Right ventricle myocardium inferior (tissue), 1 donor: ENCODE measurements at regions not wholly inside any gene's neighbourhood (a gene's known extent, or its start where the extent isn't known, plus 50 kb on each side); places are given as distances from the start of the nearest gene placed in this dataset.
A peak's percentile ranks its signal among the peaks of the same experiment; 100 is the strongest.

Experiments
- ATAC-seq: fragments of 200-7000 bp; cut with Tn5 transposase; one replicate; pipeline ENCODE4 v1.9.1; 2020; ENCODE audit warnings: mild to moderate bottlenecking, moderate library complexity
- DNase-seq: peaks from one replicate; pipeline ENCODE4 v3.0.0; 2021; ENCODE audit errors: missing footprints
- intact Hi-C: fragments of 100-400 bp; cut with DNase I; formaldehyde crosslinking; loops from one replicate; pipeline ENCODE4 v1.11.0; 2022
- donor health status: DM: no; HTN: yes; CAD: no; lungs with severe emphysema.

DNA sequence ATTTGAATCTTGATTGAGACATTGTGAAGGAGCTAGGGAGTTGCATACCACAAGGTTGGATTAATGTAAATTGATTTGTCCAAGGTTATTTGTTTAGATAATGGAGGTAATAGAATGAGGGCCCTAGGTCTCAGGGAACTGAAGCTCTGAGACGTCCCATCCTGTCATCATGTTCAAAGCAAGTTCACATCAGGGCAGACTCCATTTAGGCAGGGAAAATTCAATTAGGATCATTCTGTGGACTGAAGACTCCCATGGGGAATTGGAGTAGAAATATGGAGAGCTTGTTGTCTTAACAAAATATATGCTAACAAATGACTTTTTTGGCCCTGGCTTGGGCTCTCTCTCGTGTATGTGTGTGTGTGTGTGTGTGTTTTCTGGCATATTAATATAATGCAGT lies 722.0 kb upstream of the ADAMTS16 start:
- no peak for DNase-seq
- ATAC-seq = no peak
- intact Hi-C loops = no loop called here

DNA sequence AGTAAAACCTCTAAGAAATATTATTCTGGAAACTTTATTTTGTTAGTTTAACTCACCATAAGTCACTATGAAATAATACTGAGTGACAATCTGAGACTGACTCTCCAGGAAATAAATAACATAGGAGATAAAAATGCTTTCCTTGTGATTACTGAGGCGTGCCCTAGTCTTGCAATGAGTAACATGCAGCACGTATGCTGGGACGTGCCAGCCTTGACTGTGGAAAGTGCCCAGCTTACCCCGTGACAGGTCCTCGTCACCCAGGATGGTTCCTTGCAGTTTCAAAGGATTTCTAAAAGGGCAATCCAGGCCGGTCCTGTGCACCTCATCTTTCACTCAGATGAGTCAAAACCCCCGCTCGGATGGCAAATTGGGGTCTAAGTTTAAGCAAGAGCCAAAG lies 720.8 kb upstream of the ADAMTS16 start:
- ATAC-seq (no peak), DNase-seq (no peak)
- intact Hi-C loops = no loop called here

DNA sequence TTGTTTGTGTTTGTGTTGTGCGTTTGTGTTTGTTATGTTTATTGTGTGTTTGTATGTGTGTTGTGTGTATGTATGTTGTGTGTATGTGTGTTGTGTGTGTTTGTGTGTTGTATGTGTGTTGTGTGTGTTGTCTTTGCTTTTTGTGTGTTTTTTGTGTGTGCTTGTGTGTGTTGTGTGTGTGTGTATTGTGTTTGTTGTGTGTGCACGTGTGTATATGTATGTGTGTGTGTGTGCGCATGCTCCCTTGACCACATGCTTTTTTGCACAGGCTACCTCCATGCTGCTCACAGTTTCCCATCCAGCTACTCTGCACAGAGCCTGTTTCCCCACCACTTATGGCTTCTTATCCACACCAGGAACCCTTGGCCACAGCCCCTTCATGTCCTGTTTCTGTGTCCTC lies 720.0 kb upstream of the ADAMTS16 start:
- no peak for ATAC-seq
- no peak for DNase-seq
- intact Hi-C loops = no loop called here

DNA sequence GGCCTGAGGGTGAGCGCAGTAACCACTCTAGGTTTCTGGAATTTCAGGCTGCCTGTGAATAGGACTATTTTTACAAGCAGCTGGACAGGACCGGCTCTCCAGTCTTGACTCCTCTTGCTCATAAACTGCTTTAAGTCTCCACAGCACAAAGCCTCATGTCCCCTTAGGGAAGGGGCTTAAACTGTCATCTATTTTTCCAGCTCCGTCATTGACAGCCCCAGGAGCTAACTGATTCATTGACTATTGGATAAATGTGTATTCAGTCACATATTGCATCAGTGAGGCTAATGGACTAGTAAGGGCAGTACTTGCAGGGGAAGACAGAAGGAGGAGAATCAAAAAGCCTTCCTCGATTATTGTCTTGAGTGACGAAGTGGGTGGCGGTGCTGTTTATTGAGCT lies 719.4 kb upstream of the ADAMTS16 start:
- ATAC-seq = no peak
- DNase-seq = no peak
- intact Hi-C loops = no loop called here

DNA sequence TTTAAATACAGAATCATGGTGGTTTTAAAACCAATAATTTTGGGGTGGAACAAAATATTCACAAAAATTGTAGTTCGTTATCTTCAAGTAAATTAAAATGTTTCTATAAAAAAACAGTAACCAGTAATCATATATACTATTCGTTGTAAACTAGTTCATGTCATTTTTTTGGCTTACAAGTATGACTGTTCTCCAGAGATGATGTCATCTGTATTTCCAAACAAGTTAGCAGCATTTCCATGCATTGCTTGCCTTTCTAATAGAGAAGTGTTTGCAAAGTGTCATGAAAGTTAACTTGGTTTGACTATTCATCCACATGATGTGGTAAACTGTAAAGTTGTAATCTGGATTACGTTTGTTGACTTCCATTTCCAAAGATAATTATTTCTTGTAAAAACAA lies 717.9 kb upstream of the ADAMTS16 start:
- no peak for ATAC-seq

DNA sequence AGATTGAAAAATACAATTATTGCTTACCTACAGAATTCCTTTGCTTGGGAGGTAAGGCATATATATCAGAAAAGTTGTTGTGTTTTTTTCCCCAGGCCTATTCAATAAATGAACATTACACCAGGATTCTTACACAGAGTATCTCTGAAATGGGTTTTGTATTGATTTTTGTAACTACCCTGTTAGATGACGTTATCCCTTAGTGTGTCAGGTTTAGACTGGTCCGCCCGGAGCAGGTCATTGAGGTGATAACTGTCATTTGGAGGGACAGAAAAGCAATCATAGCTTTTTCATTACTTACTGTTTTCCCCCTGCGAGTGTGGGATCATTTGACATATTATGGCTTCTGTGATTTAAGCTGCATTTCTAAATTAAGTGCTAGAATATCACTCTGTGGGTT lies 715.2 kb upstream of the ADAMTS16 start:
- intact Hi-C loops = no loop called here
- ATAC-seq (no peak), DNase-seq (no peak)

More for the DNA sequence above, 717.9 kb upstream of the ADAMTS16 start:
- intact Hi-C loops = no loop called here
- DNase-seq = no peak

DNA sequence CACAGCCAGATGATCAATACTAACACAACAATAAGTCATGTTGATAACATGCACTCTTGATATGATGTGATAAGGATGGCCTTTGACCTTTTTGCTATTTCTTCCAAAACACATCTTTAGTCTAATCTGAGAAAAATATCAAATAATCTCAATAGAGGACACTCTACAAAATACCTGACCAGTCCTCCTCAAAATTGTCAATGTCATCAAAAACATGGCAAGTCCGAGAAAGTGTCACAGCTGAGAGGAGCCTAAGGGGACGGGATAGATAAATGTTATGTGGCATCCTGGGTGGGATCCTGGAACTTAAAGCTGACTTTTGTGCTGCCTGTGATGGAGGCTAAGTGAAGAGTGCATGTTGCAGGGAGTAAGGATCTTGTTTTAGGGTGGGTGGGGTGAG lies 699.6 kb upstream of the ADAMTS16 start:
- ATAC-seq (no peak), DNase-seq (no peak)
- intact Hi-C loops = no loop called here

DNA sequence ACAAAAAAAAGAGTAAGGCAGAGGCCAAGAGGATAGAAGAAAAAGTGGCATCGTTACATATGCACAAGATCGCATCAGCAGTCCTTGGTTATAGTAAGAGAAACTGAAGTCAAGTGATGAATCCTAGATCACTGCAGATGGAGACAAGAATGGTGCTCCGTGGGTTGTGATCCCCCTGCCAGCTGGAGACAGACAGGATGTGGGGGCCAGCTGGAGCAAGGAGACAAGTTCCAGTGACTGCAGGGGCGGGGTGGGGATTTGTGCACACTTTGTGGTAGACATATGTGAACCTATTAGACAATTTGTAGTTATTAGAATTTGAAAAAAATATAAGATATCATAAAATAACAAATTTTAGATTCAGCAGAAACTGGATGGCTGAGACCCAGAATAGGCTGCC lies 697.9 kb upstream of the ADAMTS16 start:
- no peak for DNase-seq
- intact Hi-C loops = no loop called here
- ATAC-seq = no peak

DNA sequence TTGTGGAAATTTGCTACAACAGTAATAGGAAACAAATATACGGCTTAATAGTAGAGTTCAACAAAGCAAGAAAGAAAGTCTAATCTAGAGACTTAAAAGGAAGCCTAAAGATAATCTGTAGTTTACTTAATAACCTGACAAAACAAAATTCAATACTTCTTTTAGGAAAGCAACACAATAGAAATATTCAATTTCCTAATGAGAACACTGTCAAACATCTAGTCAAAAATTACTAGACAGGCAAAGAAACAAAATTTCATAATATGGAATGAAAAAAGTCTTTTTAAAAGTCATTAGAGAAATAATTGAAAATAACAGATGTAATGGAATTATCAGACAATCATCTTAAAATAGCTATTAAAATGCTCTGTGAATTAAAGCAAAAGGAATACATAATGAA lies 692.5 kb upstream of the ADAMTS16 start:
- ATAC-seq = no peak
- DNase-seq = no peak
- intact Hi-C loops = no loop called here

DNA sequence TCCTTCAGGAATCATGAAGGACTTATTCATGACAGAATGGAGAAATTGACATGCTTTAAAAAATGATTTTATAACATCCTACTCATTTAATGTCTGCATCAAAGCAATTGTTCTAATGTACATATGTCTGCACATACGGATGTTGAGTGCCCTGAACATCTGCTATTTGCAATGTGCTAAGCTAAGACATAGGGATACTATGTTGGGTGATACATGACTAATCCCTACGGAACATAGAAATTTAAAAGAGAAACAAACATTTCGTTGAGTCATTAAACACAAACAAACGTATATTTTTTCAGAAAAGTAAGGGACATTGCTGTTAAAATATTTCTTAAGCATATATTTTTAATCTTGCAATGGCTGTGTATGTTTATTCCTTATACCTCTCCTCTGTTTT lies 686.5 kb upstream of the ADAMTS16 start:
- ATAC-seq (no peak), DNase-seq (no peak)
- intact Hi-C loops = no loop called here

DNA sequence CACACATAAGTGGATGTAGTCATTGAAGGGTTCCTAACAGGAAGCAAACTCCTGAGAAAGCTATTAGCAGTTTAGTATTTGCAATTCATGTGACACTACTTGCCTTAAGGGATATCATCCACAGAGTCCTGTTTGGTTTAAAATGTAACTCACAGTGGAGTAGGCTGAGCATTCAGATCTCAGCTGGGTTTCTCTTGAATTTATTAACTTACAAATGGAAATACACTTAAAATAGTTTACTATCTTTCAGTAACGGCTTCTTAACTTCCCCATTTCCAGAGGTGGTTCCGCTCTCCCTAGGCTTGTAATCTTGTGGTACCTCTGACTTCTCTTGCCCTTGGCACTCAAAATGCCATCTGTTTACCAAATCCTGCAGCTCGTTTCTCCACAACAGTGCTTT lies 660.7 kb upstream of the ADAMTS16 start:
- no peak for ATAC-seq

DNA sequence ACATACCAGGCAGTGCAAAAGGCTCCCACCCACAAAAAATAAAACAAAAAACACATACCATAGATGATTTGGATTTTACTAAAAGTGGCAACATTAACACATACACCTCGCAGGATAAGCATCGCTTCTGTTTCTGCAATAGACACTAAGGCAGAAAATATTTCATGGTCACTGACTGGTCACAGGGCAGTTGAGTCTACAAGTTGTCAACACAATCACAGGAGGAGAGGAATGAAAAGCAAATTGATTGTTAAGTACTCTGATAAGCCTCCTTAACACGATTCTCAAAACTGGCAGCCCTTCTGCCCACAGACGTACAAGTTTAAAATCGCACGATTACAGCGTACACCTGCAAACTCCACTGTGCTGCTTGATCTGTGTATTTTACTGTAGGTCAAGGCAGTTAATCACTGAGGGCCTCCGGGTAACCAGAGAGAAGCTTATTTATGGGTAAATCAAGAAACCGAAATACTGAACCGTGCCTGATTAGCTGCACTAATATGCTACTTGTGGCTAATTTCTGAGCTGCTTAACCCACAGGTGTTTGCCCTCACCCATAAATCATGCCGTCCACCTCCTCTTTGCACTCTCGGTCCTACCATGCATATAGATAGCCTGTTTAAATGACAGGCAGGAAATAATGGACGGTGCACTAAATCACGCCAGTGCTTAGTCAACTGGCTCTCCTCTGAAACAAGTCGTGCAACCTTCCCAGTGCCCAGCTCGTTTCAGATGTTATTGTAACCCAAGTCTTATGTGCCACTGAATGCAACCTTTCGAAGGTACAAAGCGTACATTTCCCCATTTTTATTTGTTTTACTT lies 659.4 kb upstream of the ADAMTS16 start:
- intact Hi-C loops = no loop called here
- DNase-seq = no peak
- ATAC-seq = no peak

More for the DNA sequence above, 660.7 kb upstream of the ADAMTS16 start:
- no peak for DNase-seq
- intact Hi-C loops = no loop called here

DNA sequence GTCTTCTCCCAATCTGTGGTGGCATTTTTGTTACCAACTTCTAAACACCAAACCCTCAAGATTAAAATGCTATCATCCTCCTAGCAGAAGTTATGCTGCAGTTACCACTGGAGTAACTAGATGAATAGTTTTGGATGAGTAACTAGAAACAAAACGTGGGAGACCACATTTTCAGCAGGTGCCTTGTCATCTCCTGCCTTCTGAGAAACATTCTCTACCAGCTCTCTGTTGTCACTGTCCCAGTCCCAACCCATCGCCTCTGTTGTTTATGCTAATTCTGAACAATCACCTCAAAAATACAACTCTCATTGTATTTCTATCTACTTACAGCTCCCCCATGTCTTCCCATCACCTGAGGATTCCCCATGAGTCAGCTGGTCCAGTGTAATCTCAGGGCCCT lies 652.5 kb upstream of the ADAMTS16 start:
- DNase-seq = no peak
- ATAC-seq = no peak
- intact Hi-C loops = no loop called here

DNA sequence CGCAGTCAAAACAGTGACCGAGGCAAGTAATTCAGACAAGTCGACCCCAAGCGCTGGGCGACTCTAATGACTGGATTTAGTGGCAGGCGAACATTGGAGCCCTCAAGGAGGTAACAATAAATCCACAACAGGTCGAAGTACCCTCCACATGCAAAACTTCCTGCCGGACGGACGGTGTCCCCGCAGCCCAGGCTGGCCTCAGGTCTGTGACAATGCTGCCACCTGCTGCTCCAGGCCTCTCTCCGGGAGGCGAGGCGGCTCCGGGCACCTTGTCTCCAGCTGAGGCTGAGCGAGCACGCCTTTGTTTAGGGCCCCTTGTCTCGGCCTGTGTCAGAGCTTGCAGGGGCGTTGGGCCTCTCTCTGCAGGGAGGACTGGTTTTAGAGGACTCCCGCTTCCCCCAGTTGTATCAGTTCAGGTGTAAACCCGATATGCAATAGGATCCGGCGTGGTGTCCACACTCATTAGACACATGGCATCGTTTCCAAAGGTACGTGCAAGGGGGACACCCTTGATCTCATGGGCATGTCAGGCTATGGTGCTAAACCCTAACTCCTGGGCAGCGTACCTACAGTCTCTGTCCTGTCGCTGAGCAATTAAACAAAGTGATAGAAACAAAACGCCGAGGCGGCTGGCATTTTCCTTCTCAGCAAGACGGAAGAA lies 628.0 kb upstream of the ADAMTS16 start:
- ATAC-seq = peak; percentile 81
- intact Hi-C loops = no loop called here
- no peak for DNase-seq

DNA sequence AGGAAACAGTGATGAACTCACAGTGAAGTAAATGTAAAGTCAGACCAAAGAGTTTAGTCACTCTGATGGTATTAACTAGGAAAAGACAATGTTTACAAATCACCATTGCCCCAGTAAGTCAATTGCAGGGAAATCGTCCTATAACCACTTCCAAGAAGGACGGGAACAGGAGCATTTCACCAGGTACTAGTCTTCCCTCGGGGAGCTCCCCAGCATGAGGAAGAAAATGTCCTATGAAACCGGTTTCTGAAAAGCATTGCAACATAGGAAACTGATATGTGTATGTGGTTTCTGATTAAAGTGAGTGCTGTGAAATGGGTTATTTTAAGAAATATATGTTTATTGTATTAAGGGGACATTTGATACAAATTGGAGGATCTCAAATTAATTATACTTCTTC lies 626.7 kb upstream of the ADAMTS16 start:
- no peak for DNase-seq
- intact Hi-C loops = no loop called here
- no peak for ATAC-seq

DNA sequence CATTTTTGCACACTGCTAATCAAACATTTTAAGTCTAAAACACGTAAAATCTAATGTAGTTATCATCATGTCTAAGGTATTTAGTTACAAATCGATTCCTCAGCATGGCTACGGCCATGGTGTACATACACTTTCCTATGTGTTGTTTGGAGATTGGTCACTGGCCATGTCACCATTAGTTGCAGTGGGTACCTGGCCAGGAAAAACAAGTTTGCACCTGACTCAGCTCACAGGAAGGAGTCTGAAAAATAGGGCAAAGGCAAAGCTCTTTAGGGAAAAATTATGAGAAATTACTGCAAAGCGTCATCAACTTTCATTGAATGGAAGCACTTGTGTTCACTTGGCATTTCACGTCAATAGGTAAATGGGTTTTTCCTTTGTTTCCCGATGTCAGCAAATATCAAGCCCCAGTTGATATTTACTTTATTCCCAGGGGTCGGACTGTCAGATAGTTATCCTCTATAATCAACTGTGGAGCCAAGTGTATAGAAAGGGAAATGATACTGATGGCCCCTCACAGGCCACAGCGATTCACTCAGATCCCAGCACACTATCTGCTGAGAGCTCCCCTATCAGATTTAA lies 626.0 kb upstream of the ADAMTS16 start:
- intact Hi-C loops = no loop called here
- no peak for DNase-seq

DNA sequence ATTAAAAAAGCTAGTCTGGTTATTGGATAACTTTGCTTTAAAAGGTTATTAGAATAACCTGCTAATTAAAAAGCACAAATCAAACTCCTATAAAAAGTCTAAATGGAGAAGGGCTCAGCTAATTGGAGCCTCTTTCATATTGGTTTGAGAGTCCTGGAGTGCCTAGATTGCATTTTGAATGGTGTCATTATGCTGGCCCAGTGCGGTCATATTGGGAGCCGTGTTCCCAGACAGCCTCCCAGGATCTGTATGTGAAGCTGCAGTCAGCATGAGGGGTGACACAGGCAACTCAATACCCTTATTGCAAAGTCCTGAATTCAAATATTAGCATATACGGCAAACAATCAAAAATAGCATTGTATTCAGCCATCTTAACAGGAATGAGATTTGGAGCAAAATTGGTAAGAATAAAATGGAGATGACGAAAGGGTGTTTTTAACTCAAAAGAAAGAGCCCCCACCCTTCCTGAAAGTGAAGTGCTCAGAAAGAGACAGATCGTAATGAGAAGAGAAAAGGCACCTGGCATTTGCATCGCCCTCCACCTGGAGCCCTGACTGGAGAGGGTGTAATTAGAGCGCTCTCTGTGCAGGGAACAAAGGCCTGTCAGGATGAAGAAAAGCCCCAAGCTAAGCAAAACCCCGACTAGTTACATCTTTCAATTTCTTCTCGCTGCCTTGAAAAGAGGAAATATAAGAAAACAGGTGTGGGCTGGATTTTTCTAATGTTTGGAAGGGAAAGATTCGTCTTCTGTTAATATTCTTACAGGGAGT lies 621.0 kb upstream of the ADAMTS16 start:
- intact Hi-C loops = no loop called here
- DNase-seq (no peak), ATAC-seq (no peak)

More for the DNA sequence above, 626.0 kb upstream of the ADAMTS16 start:
- ATAC-seq = no peak

DNA sequence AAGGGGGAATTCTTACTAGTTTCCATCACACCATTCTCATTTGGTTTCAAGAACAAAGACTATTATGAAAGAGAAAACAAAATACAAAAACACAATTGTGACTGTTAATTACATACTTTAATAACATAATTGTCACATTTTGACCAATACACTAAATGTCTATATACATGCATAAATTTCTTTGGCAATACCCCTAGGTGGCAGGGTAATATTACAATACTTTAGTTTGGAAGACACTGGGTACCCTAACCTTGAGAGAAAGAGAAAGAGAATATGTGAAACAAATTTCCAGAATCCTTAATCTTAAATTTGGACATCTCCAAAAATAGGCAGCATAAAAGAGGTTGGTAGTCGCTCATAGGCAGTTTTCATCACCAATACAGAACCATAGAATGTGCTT lies 619.6 kb upstream of the ADAMTS16 start:
- DNase-seq (no peak), ATAC-seq (no peak)
- intact Hi-C loops = no loop called here

DNA sequence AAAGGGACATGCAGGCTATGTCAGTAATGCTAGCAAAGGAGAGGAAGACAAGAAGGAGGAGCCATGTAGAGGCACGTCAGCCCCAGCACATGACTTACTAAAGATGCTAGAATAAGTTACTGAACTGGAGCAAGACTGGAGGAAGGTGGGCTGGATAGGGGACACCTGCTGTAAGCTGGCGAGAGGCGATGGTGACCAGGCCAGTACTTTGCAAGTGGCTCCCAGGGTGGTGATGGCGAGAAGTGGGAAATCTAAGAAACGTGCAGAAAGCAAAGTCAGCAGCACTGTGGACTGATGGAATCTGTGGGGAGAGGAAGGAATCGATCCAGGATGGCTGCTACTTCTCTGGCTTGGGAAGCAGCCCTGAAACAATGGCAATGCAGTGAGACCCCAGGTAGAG lies 617.1 kb upstream of the ADAMTS16 start:
- no peak for ATAC-seq
- intact Hi-C loops = no loop called here
- DNase-seq = no peak
